ENCODE measurements at regions not wholly inside any gene's neighbourhood (a gene's known extent, or its start where the extent isn't known, plus 50 kb on each side); places are given as distances from the start of the nearest gene placed in this dataset.

DNA sequence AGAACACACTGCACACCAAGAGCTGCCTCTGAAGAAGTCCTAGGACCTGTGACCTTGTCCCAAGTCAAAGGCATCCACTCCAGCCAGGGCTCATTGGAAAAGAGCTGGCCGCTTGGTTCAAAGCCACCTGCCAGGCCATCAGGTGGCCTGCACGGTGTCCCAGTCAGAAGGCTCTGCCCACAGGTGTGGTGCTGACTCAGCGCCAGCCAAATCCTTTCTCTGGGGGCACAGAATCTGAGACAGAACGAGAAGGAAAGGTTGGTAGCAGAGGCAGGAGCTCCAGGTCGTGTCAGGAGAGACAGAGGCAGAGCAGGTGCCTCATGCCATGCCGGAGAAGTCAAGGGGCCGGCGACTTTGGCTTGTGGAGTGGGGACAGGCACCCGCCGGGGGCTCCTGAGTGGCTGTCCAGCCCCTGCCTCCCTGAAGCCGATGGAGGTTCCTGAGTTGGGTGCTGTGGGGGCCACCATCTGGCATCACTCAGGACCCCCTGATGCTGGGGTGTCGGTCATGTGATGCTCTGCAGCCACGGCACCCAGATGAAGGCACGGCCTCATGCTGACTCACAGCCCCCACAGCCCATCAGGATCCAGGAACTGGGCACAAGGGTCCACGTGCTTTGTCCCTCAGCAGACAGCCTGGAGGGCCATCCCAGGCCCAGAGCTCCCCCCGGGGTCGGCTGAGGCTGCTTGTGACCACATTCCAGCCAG is 128.1 kb upstream of the FOXF1 start:
- POLR2A ChIA-PET: no interaction called here
- in situ Hi-C loops (cut with MboI) (no loop called here), intact Hi-C loops (cut with micrococcal nuclease; ENCODE audit: unreplicated experiment) (no loop called here)
- no peak for TF ChIP-seq BCL11A (IDR thresholded peaks at IDR 0.05; ENCODE audit: low read depth, low read length)
- TF ChIP-seq E4F1 (IDR thresholded peaks at IDR 0.05; ENCODE audit: borderline replicate concordance, partially characterized antibody): no peak
- TF ChIP-seq LARP7 (IDR thresholded peaks at IDR 0.05): no peak
- TF ChIP-seq, protein P1, sequence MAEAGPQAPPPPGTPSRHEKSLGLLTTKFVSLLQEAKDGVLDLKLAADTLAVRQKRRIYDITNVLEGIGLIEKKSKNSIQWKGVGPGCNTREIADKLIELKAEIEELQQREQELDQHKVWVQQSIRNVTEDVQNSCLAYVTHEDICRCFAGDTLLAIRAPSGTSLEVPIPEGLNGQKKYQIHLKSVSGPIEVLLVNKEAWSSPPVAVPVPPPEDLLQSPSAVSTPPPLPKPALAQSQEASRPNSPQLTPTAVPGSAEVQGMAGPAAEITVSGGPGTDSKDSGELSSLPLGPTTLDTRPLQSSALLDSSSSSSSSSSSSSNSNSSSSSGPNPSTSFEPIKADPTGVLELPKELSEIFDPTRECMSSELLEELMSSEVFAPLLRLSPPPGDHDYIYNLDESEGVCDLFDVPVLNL (IDR thresholded peaks at IDR 0.05; ENCODE audit: low read depth, low read length): no peak
- no peak for TF ChIP-seq FOXM1 (IDR thresholded peaks at IDR 0.05; ENCODE audit: low read depth, low read length)
- TF ChIP-seq, protein P2, sequence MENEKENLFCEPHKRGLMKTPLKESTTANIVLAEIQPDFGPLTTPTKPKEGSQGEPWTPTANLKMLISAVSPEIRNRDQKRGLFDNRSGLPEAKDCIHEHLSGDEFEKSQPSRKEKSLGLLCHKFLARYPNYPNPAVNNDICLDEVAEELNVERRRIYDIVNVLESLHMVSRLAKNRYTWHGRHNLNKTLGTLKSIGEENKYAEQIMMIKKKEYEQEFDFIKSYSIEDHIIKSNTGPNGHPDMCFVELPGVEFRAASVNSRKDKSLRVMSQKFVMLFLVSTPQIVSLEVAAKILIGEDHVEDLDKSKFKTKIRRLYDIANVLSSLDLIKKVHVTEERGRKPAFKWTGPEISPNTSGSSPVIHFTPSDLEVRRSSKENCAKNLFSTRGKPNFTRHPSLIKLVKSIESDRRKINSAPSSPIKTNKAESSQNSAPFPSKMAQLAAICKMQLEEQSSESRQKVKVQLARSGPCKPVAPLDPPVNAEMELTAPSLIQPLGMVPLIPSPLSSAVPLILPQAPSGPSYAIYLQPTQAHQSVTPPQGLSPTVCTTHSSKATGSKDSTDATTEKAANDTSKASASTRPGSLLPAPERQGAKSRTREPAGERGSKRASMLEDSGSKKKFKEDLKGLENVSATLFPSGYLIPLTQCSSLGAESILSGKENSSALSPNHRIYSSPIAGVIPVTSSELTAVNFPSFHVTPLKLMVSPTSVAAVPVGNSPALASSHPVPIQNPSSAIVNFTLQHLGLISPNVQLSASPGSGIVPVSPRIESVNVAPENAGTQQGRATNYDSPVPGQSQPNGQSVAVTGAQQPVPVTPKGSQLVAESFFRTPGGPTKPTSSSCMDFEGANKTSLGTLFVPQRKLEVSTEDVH (IDR thresholded peaks at IDR 0.05; ENCODE audit: low read depth, partially characterized antibody): no peak
- TF ChIP-seq SREBF2 (IDR thresholded peaks at IDR 0.05; ENCODE audit: low read length): no peak
- TF ChIP-seq GATAD2B (conservative IDR thresholded peaks at IDR 0.05; ENCODE audit: low read depth): no peak
- no peak for TF ChIP-seq SMAD5 (IDR thresholded peaks at IDR 0.05; ENCODE audit: low read depth)
- TF ChIP-seq POU2F2 (IDR thresholded peaks at IDR 0.05; ENCODE audit: borderline replicate concordance, low read depth, low read length): no peak
- TF ChIP-seq CREM (IDR thresholded peaks at IDR 0.05; ENCODE audit: low read depth): no peak
- no peak for TF ChIP-seq WRNIP1 (IDR thresholded peaks at IDR 0.05; ENCODE audit: borderline replicate concordance, low read depth, low read length)
- no peak for TF ChIP-seq SP1 (IDR thresholded peaks at IDR 0.05; ENCODE audit: low read depth, low read length)
- no peak overlapping the region for H3K4me2 ChIP-seq (ENCODE audit: control insufficient read depth, insufficient read depth)
- peaks cover 0 to 3% of the 10 kb centered on the region in 2 experiments; a peak in 3 of 4 replicates for H3K27me3 ChIP-seq (replicated peaks in 1 of 2; ENCODE audit: control insufficient read depth in 2 of 2, insufficient read depth in 2 of 2, low read length in 1 of 2)
- RAD21 ChIA-PET (ENCODE audit: unreplicated experiment): no interaction called here
- no peaks in the 10 kb centered on the region for H3K9me3 ChIP-seq (replicated peaks; ENCODE audit: control insufficient read depth, insufficient read depth, low read length)
- H3K79me2 ChIP-seq (ENCODE audit: control insufficient read depth, insufficient read depth, low read length): no peaks in the 10 kb centered on the region
- no peak overlapping the region for H3K9ac ChIP-seq (ENCODE audit: control insufficient read depth, insufficient read depth, low read length)
- DNase-seq (ENCODE audit: low read depth, low spot score) (no peak), ATAC-seq (no peak), FAIRE-seq (no peak)
- WGBS (ENCODE audit: insufficient coverage, insufficient replicate concordance, low lambda C conversion rate, missing lambda C conversion rate): 12% methylated on average over 16 of the region's 17 CpGs
- no peaks in the 10 kb centered on the region for H3K4me1 ChIP-seq (ENCODE audit: control insufficient read depth, insufficient read depth, low read length)
- H2AFZ ChIP-seq (ENCODE audit: control insufficient read depth, low read depth, low read length): no peak overlapping the region
- no TSS peak for BruUV-seq (replicated peaks)
- CTCF ChIA-PET: no interaction called here
- H3K27ac ChIP-seq (ENCODE audit: control insufficient read depth, insufficient read depth): no peak overlapping the region
- SMC1A ChIA-PET (ENCODE audit: uncharacterized antibody, unreplicated experiment): no interaction called here
- H4K20me1 ChIP-seq (ENCODE audit: control insufficient read depth, insufficient read depth): no peaks in the 10 kb centered on the region
- H3K4me3 ChIP-seq: no peak overlapping the region
- no peaks in the 10 kb centered on the region for H3K36me3 ChIP-seq (ENCODE audit: control insufficient read depth in 2 of 2, insufficient read depth in 2 of 2, low read length in 1 of 2)

Data from GM12878 (cell line).